CD14-positive monocyte (primary cell): ENCODE measurements at regions not wholly inside any gene's neighbourhood (a gene's known extent, or its start where the extent isn't known, plus 50 kb on each side); places are given as distances from the start of the nearest gene placed in this dataset.

Source experiments
- DNase-seq, 3 donors: peaks; one replicate each; pipeline ENCODE4 v3.0.0-alpha.2; 2011 to 2022
- H2AFZ ChIP-seq: 2 replicates; pipeline ENCODE4 v1.6.0; 2012; ENCODE audit warnings: mild to moderate bottlenecking, low read depth, low read length, inconsistent platforms; ENCODE audit not compliant: insufficient read depth, poor library complexity, severe bottlenecking
- H3K27ac ChIP-seq, 2 donors: 1 replicate in 1 of 2; 2 replicates in 1 of 2; pipeline ENCODE4 v1.5.1; 2012 to 2013; ENCODE audit warnings: low read length in 2 of 2, control low read depth in 1 of 2, inconsistent platforms in 1 of 2, low read depth in 1 of 2, mild to moderate bottlenecking in 1 of 2
- H3K27me3 ChIP-seq, 2 donors: one replicate each; pipeline versions ENCODE4 v1.6.0 to v1.6.1; 2011 to 2013; ENCODE audit warnings: low read length in 2 of 2; ENCODE audit not compliant: control insufficient read depth in 2 of 2, insufficient read depth in 2 of 2
- H3K36me3 ChIP-seq, 2 donors: replicated peaks in 1 of 2; 1 replicate in 1 of 2; 2 replicates in 1 of 2; pipeline versions ENCODE4 v1.5.1 to v1.6.1; 2012 to 2013; ENCODE audit warnings: low read length in 2 of 2, control low read depth in 1 of 2, inconsistent platforms in 1 of 2, mild to moderate bottlenecking in 1 of 2; ENCODE audit not compliant: insufficient read depth in 2 of 2, control insufficient read depth in 1 of 2
- H3K4me1 ChIP-seq, 2 donors: 1 replicate in 1 of 2; 2 replicates in 1 of 2; pipeline versions ENCODE4 v1.5.1 to v1.6.1; 2012 to 2013; ENCODE audit warnings: low read length in 2 of 2, control low read depth in 1 of 2, inconsistent platforms in 1 of 2, mild to moderate bottlenecking in 1 of 2, moderate library complexity in 1 of 2; ENCODE audit not compliant: insufficient read depth in 2 of 2, control insufficient read depth in 1 of 2
- H3K4me2 ChIP-seq: replicated peaks from 2 replicates; pipeline ENCODE3; 2012; ENCODE audit warnings: low read length, moderate library complexity, mild to moderate bottlenecking; ENCODE audit not compliant: poor library complexity, severe bottlenecking; ENCODE audit errors: extremely low read depth
- H3K4me3 ChIP-seq, 3 experiments: fragments of 200-600 bp in 1 of 3; sonication (generic) in 1 of 3; replicated peaks in 1 of 3; 1 replicate in 2 of 3; 2 replicates in 1 of 3; pipeline ENCODE4 v1.5.1; 2011 to 2013; ENCODE audit warnings: low read length in 3 of 3, mild to moderate bottlenecking in 3 of 3, control low read depth in 2 of 3, low read depth in 2 of 3, inconsistent platforms in 1 of 3, moderate library complexity in 1 of 3
- H3K79me2 ChIP-seq: 2 replicates; pipeline ENCODE4 v1.6.0; 2012; ENCODE audit warnings: mild to moderate bottlenecking, control low read depth, inconsistent platforms, low read length, moderate library complexity; ENCODE audit not compliant: insufficient read depth
- H3K9ac ChIP-seq: 2 replicates; pipeline ENCODE4 v1.6.0; 2017; ENCODE audit warnings: low read length, mild to moderate bottlenecking; ENCODE audit not compliant: insufficient read depth, poor library complexity, severe bottlenecking
- H3K9me3 ChIP-seq, 2 donors: replicated peaks in 1 of 2; 1 replicate in 1 of 2; 2 replicates in 1 of 2; pipeline versions ENCODE4 v1.5.1 to v1.6.1; 2012 to 2013; ENCODE audit warnings: low read length in 2 of 2, control low read depth in 1 of 2; ENCODE audit not compliant: control insufficient read depth in 1 of 2, insufficient read depth in 1 of 2
- H4K20me1 ChIP-seq: 2 replicates; pipeline ENCODE4 v1.6.0; 2012; ENCODE audit warnings: mild to moderate bottlenecking, low read length, control low read depth, moderate library complexity; ENCODE audit not compliant: insufficient read depth
- H3K27ac Mint-ChIP-seq, 7 donors: one replicate each; pipeline ENCODE4 v1.8.0; 2020; ENCODE audit warnings: mild to moderate bottlenecking in 7 of 7, mixed read lengths in 7 of 7, moderate library complexity in 6 of 7, inconsistent platforms in 2 of 7
- H3K27me3 Mint-ChIP-seq, 3 donors: one replicate each; pipeline ENCODE4 v1.8.0; 2021 to 2022; ENCODE audit warnings: low read depth in 3 of 3, mild to moderate bottlenecking in 3 of 3, mixed read lengths in 3 of 3, moderate library complexity in 3 of 3, inconsistent platforms in 1 of 3
- H3K36me3 Mint-ChIP-seq, 2 donors: one replicate each; pipeline ENCODE4 v1.8.0; 2020; ENCODE audit warnings: mixed read lengths in 2 of 2, inconsistent platforms in 1 of 2, mild to moderate bottlenecking in 1 of 2
- H3K4me1 Mint-ChIP-seq: one replicate; pipeline ENCODE4 v1.8.0; 2020; ENCODE audit warnings: mild to moderate bottlenecking, mixed read lengths
- H3K4me3 Mint-ChIP-seq, 2 donors: one replicate each; pipeline ENCODE4 v1.8.0; 2020; ENCODE audit warnings: mild to moderate bottlenecking in 2 of 2, mixed read lengths in 2 of 2, moderate library complexity in 1 of 2
- H3K9me3 Mint-ChIP-seq, 7 donors: one replicate each; pipeline ENCODE4 v1.8.0; 2020 to 2022; ENCODE audit warnings: mixed read lengths in 7 of 7, mild to moderate bottlenecking in 6 of 7, moderate library complexity in 6 of 7, inconsistent platforms in 2 of 7
- CTCF ChIP-seq: fragments of 200-600 bp; IDR thresholded peaks from one replicate; pipeline ENCODE4 v1.8.0; 2022; ENCODE audit warnings: antibody characterized with exemption, mild to moderate bottlenecking
- WGBS: methylation state at CpG from one replicate; pipeline ENCODE4 v1.1.5; 2013; ENCODE audit warnings: missing lambda C conversion rate; ENCODE audit not compliant: insufficient coverage; 5-methylcytosine and 5-hydroxymethylcytosine counted together
- intact Hi-C, 2 donors: fragments of 100-400 bp; cut with micrococcal nuclease; formaldehyde crosslinking; loops; one replicate each; pipeline versions ENCODE4 v1.15.0 to v1.15.1; 2023

- no peak for DNase-seq
- Mint-ChIP-seq H3K4me3 (no peak overlapping the region), H3K27ac (no peak overlapping the region), H3K36me3 (no peaks in the 10 kb centered on the region), H3K9me3 (peaks cover under 1 to 5% (median 3%) of the 10 kb centered on the region in 7 donors), H3K27me3 (no peaks in the 10 kb centered on the region), H3K4me1 (no peaks in the 10 kb centered on the region)
- Histone ChIP-seq H3K9ac (no peak overlapping the region), H3K9me3 (peaks cover 0 to 6% of the 10 kb centered on the region in 2 donors), H3K4me2 (no peak overlapping the region), H4K20me1 (no peaks in the 10 kb centered on the region), H3K4me3 (no peak overlapping the region), H3K27me3 (no peaks in the 10 kb centered on the region), H3K79me2 (no peaks in the 10 kb centered on the region), H3K36me3 (no peaks in the 10 kb centered on the region), H3K27ac (no peak overlapping the region), H3K4me1 (no peaks in the 10 kb centered on the region), H2AFZ (no peak overlapping the region)
- TF ChIP-seq CTCF: no peak
- no CpG with 5 or more reads among the region's 1 CpG for WGBS
- intact Hi-C loops: no loop called here
Observed at GRCh38 chr5:110321117-110321516, 405.4 kb downstream of the TMEM232 start.

GRCh38 chr5:110323357-110323756, 403.1 kb downstream of the TMEM232 start:
- no peak overlapping the region for H3K4me3 Mint-ChIP-seq
- Histone ChIP-seq H3K79me2 (no peaks in the 10 kb centered on the region), H3K4me2 (no peak overlapping the region), H3K36me3 (no peaks in the 10 kb centered on the region), H3K27ac (no peak overlapping the region), H3K9me3 (no peaks in the 10 kb centered on the region), H2AFZ (no peak overlapping the region), H4K20me1 (no peaks in the 10 kb centered on the region), H3K27me3 (no peaks in the 10 kb centered on the region), H3K4me1 (no peaks in the 10 kb centered on the region), H3K9ac (no peak overlapping the region), H3K4me3 (no peak overlapping the region)
- WGBS: no CpG with 5 or more reads among the region's 1 CpG
- no peaks in the 10 kb centered on the region for H3K36me3 Mint-ChIP-seq
- no peak for TF ChIP-seq CTCF
- peaks cover 0 to 2% (median 0%) of the 10 kb centered on the region in 7 donors for H3K9me3 Mint-ChIP-seq
- intact Hi-C loops: no loop called here
- no peaks in the 10 kb centered on the region for H3K4me1 Mint-ChIP-seq
- no peaks in the 10 kb centered on the region for H3K27me3 Mint-ChIP-seq
- no peak overlapping the region for H3K27ac Mint-ChIP-seq
- DNase-seq: no peak
